HG03565 (cell line): ENCODE measurements at regions not wholly inside any gene's neighbourhood (a gene's known extent, or its start where the extent isn't known, plus 50 kb on each side); places are given as distances from the start of the nearest gene placed in this dataset.
"Not testable (repeated sequence)": the region's sequence is repeated elsewhere in the genome, so short reads cannot be mapped to it uniquely, and the experiment has no call there.

Source experiments
- ATAC-seq: cut with Tn5 transposase; IDR thresholded peaks from one replicate; pipeline ENCODE4 v1.9.1; 2021; ENCODE audit warnings: mild to moderate bottlenecking, moderate library complexity; ENCODE audit not compliant: unreplicated experiment

DNA sequence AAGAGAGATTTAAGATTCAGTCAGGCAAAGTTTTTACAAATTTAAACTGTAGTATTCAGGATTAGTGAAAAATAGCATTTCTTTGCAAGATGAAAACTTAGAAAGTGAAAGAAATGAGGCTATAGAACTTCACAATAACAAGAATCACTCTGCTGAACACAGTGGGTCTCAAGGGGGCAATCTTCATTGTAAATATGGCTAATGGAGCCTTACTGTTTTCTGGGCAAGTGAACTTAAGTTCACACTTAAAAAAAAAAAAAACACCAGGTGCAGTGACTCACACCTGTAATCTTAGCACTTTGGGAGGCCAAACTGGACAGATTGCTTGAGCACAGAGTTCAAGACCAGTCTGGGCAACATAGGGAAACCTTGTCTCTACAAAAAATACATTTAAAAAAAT, 175.9 kb upstream of the SNX2 start:
- ATAC-seq = no peak

GRCh38 chr5:122600924-122601323, 174.0 kb upstream of the SNX2 start:
- no peak for ATAC-seq

GRCh38 chr5:122602700-122603099, 172.2 kb upstream of the SNX2 start:
- ATAC-seq = no peak

DNA sequence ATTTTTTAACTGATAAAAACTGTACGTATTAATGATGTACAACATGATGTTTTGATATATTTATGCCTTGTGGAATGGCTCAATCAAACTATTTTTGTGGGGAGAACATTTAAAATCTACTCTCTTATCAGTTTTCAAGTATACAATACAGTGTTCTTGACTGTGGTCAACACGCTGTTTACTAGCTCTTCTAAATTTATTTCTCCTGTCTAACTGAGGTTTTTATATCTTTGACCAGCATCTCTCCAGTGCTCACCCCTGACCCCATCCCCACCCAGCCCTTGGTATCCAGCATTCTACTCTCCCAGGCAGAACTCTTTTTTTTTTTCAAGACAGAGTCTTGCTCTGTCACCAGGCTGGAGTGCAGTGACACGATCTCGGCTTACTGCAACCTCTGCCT, 169.6 kb upstream of the SNX2 start:
- ATAC-seq = no peak

DNA sequence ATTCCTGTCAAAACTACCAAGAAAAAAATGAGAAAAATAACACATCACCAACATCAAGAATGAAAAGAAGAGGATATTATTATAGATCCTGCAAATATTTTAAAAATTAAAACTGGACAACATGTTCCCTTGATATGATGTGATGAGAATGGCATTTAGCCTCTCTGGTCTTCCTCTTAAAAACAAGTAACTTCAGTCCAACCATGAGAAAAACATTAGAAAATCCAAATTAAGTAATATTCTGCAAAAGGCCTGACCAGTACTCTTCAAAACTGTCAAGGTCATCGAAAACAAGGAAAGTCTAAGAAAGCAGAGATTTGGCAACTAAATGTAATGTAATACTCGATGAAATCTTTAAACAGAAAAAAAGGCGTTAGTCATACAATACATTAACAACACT, 167.1 kb upstream of the SNX2 start:
- ATAC-seq = no peak

DNA sequence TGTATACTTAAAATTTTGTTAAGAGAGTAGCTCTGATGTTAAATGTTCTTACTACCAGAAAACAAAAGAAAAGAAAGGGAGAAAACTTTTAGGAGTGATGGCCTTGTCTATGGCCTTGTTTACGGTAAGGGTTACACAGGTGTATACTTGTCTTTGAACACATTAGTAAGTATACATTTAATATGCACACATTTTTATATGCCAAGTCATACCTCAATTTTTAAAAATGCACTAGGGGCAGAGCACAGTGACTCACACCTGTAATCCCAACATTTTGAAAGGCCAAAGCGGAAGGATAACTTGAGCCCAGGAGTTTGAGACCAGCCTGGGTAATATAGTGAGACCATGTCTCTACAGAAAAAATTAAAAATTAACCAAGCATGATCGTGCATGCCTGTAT, 166.7 kb upstream of the SNX2 start:
- ATAC-seq = no peak

GRCh38 chr5:122611406-122611805, 163.5 kb upstream of the SNX2 start:
- no peak for ATAC-seq

DNA sequence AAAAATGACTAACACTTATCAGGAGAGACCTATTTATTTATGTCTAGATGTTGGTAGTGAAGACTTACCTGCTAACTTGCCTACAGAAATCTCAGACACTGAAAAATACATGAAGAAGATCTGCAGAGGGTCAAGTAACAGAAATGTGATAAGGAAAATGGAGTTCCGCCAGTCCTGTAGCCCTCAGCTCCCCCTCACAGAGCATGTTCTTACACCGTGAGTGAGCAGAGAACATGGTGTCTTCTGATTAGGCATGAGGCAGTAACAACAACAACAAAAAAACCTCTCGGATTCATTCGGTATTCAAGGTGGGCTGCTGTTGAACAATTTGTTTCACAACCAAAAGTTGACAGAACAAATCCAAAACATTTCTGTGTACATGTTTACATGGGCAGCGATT, 162.0 kb upstream of the SNX2 start:
- ATAC-seq = no peak

GRCh38 chr5:122615146-122615545, 159.7 kb upstream of the SNX2 start:
- ATAC-seq = no peak

- no peak for ATAC-seq
Measured at GRCh38 chr5:122615832-122616231, 159.0 kb upstream of the SNX2 start.

- ATAC-seq = not testable (repeated sequence)
Measured at GRCh38 chr5:122618046-122618445, 156.8 kb upstream of the SNX2 start.

DNA sequence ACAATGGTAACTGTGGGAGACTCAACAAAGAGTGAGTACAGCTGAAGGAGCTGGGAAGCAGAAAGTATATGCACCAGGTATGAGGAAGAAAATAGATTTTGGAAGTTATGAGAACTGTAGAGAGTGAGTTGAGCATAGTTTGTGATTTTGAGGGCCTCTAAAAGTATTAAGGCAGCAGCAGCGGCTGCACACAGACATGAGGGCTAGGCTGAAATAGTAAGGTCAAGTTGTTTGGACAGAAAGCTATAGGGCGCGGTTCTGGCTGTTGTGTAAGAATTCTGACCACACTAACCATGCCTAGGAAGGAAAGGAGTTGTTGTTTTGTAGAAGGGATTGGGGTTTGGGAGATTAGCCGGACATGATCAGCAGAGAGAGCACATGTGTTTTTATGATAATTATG, 154.1 kb upstream of the SNX2 start:
- ATAC-seq = not testable (repeated sequence)

DNA sequence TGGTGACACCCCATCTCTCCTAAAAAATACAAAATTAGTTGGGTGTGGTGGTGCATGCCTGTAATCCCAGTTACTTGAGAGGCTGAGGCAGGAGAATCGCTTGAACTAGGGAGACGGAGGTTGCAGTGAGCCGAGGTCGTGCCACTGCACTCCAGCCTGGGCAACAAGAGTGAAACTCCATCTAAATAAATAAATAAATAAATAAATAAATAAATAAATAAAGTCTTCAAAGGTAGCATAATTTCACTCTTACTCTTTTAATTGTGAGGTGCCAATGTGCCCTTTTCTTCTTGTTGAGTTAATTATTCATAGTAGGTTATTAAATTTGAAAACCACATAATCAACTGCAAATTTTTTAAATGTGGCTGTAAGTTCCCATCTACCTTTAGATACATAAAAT, 146.2 kb upstream of the SNX2 start:
- ATAC-seq = not testable (repeated sequence)

- no peak for ATAC-seq
Measured at GRCh38 chr5:122629121-122629677, 145.7 kb upstream of the SNX2 start.

GRCh38 chr5:122638581-122638980, 136.3 kb upstream of the SNX2 start:
- ATAC-seq = no peak

DNA sequence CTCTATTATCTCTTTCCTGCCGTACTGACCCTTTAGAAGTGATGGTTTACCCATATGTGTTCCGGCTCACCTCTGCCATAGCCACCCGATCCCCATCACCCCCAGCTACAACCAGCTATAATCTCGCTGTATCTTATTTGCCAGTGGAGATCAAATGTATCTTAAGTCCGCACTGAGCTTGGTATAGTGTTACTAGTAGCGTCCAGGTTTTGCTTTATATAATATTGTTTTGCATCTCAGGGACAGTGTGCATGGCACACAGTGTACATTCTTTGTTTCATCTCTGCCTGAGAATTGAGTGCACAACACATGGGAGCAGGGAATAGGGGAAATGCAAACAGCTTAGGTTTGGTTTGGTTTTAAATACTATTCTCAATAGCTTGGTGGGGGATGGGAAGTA, 135.8 kb upstream of the SNX2 start:
- ATAC-seq = no peak

GRCh38 chr5:122639864-122640263, 135.0 kb upstream of the SNX2 start:
- no peak for ATAC-seq

DNA sequence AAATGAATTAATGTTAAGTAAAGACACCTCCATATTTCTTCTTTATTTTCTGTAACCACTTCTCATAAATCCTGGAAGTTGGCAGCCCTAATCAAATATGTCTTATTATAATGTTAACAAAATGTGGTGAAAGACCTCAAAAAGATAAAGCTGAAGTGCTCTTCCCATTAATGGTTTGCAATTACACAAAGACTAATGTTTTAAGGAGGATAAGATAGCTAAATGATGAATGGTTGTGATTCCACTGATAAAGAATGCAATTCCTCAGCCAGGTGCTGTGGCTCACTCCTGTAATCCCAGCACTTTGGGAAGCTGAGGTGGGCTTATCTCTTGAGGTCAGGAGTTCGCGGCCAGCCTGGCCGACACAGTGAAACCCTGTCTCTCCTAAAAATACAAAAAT, 125.8 kb upstream of the SNX2 start:
- ATAC-seq = no peak

DNA sequence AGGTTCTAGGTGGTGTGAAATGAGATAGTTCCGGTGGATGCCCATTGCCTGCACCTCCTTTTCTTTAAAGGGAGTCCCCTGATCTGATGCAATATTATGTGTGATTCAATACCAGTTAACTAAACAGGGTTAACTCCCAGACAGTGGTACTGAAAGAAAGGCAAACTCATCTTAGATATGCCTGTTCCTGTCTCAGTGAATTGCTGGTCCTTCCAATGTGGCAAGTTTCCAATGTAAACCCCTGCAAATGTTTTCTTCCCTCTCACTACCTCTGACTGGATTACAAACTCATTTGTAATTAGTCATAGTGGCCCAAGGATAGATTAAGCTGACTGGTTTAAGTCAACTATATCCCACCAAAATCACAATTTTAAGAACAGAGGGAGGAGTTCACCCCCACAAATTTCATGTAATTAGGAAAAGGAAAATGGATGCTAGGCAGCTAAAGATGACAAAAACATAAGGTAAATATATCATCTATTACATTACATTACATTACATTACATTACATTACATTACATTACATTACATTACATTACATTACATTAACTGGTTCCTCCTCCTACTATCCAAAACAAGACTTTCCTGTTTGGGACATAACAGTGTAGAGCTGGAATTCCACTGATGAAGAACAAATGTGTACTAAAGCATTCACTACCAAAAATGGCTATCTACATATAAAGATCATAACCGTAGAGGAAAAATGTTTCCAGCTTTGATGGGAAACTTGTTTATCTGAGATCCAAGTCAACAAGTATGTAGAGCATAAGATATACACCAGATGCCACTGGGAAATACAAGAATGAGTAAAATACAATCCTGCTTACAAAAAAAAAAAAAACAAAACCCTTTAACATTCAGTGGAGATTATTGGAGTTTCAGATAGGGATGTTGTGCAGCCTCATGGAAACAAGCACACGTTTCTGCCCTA, 121.5 kb upstream of the SNX2 start:
- ATAC-seq = no peak

DNA sequence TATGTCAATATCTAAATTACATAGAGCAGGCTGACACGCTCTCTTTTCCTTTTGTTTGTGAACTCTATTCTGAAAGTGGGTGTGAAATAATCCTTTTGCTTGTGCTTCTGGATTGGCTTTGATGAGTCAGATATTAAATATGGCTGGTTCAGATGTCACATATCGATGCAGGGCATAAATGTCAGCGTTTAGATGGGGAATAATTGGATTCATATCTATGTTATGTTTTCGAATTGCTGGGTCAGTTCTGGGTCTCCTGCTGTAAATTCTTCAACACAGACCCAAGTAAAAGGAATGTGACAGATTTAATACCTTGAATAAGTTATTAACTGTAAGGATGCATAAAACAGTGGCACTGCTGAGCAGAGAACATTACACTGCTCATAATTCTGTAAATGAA, 118.7 kb upstream of the SNX2 start:
- no peak for ATAC-seq

DNA sequence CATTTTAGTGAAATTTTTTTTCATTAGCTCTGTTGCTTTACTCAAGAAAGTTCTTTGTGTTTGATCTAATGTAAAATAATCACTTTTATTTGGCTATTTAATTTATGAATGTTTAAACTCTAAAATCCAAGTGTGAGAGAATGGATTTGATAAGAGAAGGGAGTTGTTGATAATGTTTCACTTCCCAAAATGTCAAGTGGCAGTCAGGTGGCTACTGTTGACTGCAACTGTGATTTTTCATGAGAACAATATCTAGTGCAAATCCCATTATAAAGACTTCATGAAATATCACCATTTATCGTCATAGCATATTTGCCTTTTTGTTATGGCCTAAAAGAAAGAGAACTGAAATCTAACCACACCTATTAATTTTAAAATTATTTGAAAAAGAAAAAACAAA, 118.3 kb upstream of the SNX2 start:
- no peak for ATAC-seq

- ATAC-seq = no peak
Measured at GRCh38 chr5:122661496-122662180, 113.2 kb upstream of the SNX2 start.
